GM19240 (cell line): ENCODE measurements at regions not wholly inside any gene's neighbourhood (a gene's known extent, or its start where the extent isn't known, plus 50 kb on each side); places are given as distances from the start of the nearest gene placed in this dataset.
A peak's percentile ranks its signal among the peaks of the same experiment; 100 is the strongest.

ENCODE experiments used
- DNase-seq: peaks from one replicate; pipeline ENCODE4 v3.0.0; 2011; ENCODE audit warnings: low spot score; ENCODE audit not compliant: insufficient read length

- DNase-seq: no peak
These were observed 254.3 kb downstream of the SHQ1 start for GRCh38 chr3:72593881-72594397.

- DNase-seq: no peak
These were observed 256.5 kb downstream of the SHQ1 start for GRCh38 chr3:72591522-72592421.

- no peak for DNase-seq
These were observed 257.5 kb downstream of the SHQ1 start for GRCh38 chr3:72590732-72591221.

- DNase-seq: no peak
These were observed 261.0 kb downstream of the SHQ1 start for GRCh38 chr3:72587282-72587681.

GRCh38 chr3:72586694-72587093, 261.6 kb downstream of the SHQ1 start:
- no peak for DNase-seq

- no peak for DNase-seq
These were observed 262.3 kb downstream of the SHQ1 start for GRCh38 chr3:72585966-72586365.

GRCh38 chr3:72584262-72584661, 264.0 kb downstream of the SHQ1 start:
- DNase-seq: no peak

GRCh38 chr3:72582963-72583362, 265.3 kb downstream of the SHQ1 start:
- no peak for DNase-seq

GRCh38 chr3:72582211-72582878, 265.9 kb downstream of the SHQ1 start:
- DNase-seq: peak; percentile 80

GRCh38 chr3:72580900-72581299, 267.3 kb downstream of the SHQ1 start:
- DNase-seq: no peak

- DNase-seq: no peak
These were observed 267.9 kb downstream of the SHQ1 start for GRCh38 chr3:72580246-72580756.

- no peak for DNase-seq
These were observed 268.5 kb downstream of the SHQ1 start for GRCh38 chr3:72579581-72580245.

GRCh38 chr3:72579191-72579580, 269.1 kb downstream of the SHQ1 start:
- no peak for DNase-seq

- no peak for DNase-seq
These were observed 271.1 kb downstream of the SHQ1 start for GRCh38 chr3:72577190-72577589.

- DNase-seq: no peak
These were observed 271.7 kb downstream of the SHQ1 start for GRCh38 chr3:72576563-72576962.

- no peak for DNase-seq
These were observed 274.1 kb downstream of the SHQ1 start for GRCh38 chr3:72574144-72574543.

GRCh38 chr3:72573051-72573450, 275.2 kb downstream of the SHQ1 start:
- no peak for DNase-seq

- no peak for DNase-seq
These were observed 275.7 kb downstream of the SHQ1 start for GRCh38 chr3:72572489-72573007.

GRCh38 chr3:72571638-72572114, 276.6 kb downstream of the SHQ1 start:
- no peak for DNase-seq

- no peak for DNase-seq
These were observed 277.2 kb downstream of the SHQ1 start for GRCh38 chr3:72571052-72571451.

GRCh38 chr3:72569754-72570440, 278.3 kb downstream of the SHQ1 start:
- DNase-seq: no peak
